Urothelium cell line (cell line): ENCODE measurements at regions not wholly inside any gene's neighbourhood (a gene's known extent, or its start where the extent isn't known, plus 50 kb on each side); places are given as distances from the start of the nearest gene placed in this dataset.
"Not testable (repeated sequence)": the region's sequence is repeated elsewhere in the genome, so short reads cannot be mapped to it uniquely, and the experiment has no call there.

Source experiments
- DNase-seq: peaks from one replicate; pipeline ENCODE4 v3.0.0; 2011; ENCODE audit warnings: low spot score, mixed read lengths
- FAIRE-seq: peaks from 2 replicates; lab custom pipeline; 2011; peaks lifted over from hg19 to GRCh38; lab: Jason Lieb, UNC

DNA sequence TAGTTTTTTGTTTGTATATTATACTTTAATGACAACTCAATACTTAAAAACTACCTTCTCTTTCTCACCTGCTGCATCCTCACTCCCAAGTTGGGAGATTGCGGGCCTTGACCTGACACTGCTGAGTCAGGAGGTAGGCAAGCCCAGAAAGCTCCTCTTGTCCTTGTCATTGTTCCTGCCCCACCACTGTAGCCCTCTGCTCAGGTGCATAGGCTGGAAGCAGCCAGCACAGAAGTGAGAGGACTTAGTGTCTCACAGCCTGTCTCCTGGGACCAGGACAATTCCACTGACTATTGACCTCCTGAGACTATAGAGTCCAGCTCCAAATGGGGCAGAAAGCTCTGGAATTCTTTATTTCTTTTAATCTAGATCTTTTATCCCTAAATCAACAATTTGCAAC lies 123.5 kb upstream of the NDP start:
- FAIRE-seq: no peak

DNA sequence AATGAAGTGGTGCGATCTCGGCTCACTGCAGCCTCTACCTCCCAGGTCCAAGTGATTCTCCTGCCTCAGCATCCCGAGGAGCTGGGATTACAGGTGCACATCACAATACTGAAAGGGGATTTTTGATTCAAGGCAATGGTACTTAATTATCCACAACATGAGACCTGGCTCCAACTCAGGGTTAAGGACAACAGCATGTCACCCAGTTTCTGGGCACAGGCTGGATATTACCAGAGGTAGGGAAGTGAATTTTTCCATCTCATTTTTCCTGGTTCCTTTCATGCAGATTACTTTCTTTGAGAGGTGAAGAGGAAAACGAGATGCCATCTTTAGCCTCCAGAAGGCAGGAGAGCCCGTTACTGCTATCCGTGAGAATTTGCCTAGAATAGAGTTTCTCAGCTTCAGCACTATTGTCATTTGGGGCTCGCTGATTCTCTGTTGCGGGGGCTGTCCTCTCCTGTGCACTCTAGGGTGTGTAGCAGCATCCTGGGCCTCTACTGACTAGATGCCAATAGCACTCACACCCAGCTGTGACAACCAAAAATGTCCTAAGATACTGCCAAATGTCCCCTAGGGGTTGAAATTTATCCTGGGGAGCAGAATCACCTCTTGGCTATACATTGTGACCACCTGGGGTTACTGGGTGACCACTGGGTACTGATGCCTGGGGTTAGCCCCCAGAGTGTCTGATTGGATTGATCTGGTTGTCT lies 121.8 kb upstream of the NDP start:
- DNase-seq (no peak), FAIRE-seq (no peak)

More for the DNA sequence above, 123.5 kb upstream of the NDP start:
- no peak for DNase-seq

DNA sequence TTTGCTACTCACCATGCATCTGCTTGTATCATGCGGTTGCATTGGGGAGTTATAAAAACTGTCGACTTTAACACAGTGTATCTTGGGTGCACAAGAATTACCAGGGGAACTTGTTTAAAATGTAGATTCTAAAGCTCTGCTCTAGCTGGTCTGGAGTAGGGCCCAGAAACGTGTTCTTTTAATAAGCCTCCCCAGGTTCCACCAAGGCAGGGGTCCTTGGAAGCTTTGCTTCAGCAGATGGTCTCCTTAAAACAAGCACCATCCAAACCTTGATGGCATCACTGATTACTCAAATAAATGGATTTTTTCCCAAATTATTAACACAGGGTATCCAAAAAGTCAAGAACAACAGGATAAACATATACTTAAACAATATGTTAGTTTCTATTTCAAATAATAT lies 120.2 kb upstream of the NDP start:
- DNase-seq: no peak
- no peak for FAIRE-seq

GRCh38 chrX:44092778-44093177 lies 119.6 kb upstream of the NDP start:
- FAIRE-seq (no peak), DNase-seq (no peak)

GRCh38 chrX:44088510-44089144 lies 115.4 kb upstream of the NDP start:
- no peak for DNase-seq
- FAIRE-seq: no peak

DNA sequence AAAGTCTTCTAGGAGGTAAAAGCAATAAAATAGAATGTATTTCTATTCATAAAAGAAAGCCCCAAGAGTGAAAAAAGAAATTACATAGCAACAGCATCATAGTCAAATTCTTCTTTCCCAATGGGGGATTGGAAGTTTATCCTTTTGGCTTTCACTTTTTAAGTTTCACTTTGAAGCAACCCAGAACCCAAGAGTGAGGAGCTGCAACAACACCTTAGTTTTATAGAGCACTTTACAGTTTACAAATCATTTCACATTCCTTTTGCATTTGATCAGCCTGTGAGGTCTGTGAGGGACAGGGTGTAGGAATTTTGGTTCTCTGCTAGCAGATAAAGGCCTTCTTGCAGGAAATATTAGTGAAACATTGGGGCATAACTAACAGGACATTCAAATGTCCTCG lies 112.0 kb upstream of the NDP start:
- DNase-seq: no peak

GRCh38 chrX:44082829-44083228 lies 109.6 kb upstream of the NDP start:
- FAIRE-seq (no peak), DNase-seq (no peak)

More for the DNA sequence above, 112.0 kb upstream of the NDP start:
- FAIRE-seq: no peak

GRCh38 chrX:44080083-44080482 lies 106.9 kb upstream of the NDP start:
- DNase-seq (no peak), FAIRE-seq (no peak)

DNA sequence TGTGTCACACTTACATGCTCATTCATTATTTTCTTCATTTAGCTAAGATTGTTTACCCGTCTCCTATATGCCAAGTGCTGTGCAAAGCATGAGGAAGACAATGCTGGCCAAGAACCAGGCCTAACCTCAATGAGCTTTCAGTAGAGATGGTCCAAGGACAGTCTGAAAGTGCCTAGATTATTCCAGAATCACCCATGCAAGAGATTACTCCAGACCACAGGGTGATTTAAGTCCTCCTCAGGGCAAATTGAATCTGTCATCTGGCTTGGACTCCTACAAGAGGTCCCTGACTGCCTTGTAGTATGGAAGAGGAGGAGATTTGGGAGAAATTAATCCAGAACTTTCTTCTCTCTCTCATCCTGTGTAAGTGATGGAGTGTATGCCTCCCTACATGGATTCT lies 99.4 kb upstream of the NDP start:
- no peak for FAIRE-seq
- no peak for DNase-seq

DNA sequence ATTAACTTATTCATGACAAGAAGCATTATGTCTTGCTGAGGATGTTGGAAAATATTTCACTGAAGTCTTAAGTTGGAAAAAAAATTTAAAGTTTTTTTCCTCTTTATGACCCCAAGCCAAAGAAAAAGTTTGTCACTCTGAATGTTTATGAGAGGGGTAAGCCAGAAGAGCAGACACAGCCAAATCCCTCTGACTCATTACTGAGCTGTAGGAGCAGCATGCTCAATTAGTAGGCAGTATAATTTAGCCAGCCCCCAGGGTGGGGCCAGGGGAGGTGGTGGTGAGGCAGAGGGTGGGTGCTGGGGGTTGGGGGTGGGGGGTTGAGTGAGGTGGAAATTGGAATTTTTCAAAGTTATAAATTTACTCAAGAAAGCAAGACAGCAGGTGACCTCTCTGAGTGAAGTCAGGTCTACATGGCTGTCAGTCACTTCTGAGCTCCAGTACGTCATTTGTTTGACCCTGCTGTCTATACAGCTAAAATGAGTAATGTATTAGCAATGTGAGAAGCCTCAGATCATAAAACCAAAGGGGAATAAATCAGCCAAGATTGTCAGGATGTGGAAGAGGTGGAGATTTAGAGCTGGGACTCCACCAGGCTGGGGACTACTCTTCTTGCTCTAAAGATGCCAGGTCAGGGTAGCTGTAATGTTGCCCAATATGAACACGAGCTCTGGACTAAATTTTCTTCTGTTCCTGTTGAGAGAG lies 98.8 kb upstream of the NDP start:
- peak; percentile 75 for DNase-seq

DNA sequence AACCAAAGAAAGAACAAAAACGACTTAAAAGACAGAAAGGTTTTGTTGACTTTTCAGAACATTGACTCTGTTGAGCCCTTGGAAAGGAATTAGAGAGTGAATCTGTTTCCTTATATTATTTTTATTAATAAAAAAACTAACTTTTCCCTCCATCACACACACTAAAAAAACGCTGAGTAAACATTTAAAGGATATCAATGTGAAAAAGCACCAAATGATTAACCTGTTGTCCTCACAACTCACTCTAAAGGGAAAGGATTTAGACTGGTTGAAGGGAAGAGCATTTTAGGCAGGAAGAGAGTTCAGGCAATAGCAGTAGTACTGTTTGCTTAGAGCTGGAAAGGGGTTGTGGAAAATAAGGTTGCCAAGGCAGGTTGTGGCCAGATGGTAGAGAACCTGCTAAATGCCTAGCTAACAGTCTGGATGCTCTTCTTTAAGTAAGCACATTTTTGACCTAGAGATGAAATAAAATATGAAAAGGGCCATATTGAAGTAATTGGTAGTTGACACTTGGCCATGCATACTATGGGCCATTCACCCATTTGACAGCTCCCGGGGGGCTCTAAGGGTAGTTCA lies 98.0 kb upstream of the NDP start:
- DNase-seq (no peak), FAIRE-seq (no peak)

More for the DNA sequence above, 98.8 kb upstream of the NDP start:
- no peak for FAIRE-seq

DNA sequence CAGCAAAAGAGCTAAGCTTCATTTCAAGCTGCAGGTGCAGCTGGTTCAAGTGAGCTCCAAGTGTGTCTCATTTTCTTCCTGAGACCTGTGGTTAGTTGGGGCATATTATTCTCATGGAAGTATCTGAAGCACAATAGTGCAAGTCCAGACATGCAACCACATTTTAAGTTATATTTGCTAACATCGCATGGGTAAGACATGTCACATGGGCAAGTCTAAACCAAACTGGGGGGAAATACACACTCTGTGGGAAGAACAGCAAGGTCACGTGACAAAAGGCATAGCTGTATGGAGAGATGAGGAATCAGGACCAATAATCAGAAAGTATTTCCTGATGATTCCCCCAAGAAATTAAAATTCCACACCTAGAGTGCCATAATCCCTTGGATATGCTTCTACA lies 94.9 kb upstream of the NDP start:
- FAIRE-seq: no peak
- no peak for DNase-seq

DNA sequence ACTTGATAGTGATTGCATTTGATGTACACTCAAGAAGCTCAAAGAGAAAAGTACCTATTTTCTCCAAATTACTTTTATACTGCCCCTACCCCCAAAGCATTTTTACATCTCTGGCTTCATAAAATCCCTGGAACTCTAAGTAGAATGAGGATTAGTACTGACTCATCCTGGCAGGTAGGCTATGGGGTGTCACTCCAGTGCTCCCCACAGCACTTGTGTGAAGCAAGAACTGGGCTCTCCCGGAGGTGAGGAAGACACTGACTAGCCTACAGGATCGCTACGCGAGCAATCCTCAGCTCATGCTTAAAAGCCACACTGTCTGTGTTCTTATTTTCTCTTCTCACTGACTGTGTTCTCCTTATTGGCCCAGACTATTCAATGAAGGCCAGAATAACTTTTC lies 90.4 kb upstream of the NDP start:
- no peak for FAIRE-seq
- no peak for DNase-seq

DNA sequence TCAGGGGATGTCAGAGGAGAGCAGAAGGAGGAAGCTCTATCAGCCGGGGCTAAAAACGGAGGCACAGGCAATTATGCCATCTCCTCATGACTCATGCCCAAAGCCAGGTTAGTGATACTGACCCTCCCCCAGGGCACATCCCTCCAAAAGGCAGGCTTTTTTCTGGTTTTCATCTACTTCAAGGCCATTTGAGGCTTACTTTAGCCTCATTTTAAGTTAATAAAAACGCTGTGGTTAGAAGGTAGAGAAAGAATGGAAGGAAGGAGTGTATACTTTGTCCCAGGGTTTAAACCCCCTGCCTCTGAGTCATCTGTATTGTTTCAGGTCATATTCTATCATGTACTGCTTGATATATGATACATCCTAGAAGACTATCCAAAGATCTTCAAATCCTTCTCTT lies 89.7 kb upstream of the NDP start:
- DNase-seq (peak; percentile 51), FAIRE-seq (no peak)

GRCh38 chrX:44061968-44062614 lies 88.9 kb upstream of the NDP start:
- FAIRE-seq (no peak), DNase-seq (no peak)

DNA sequence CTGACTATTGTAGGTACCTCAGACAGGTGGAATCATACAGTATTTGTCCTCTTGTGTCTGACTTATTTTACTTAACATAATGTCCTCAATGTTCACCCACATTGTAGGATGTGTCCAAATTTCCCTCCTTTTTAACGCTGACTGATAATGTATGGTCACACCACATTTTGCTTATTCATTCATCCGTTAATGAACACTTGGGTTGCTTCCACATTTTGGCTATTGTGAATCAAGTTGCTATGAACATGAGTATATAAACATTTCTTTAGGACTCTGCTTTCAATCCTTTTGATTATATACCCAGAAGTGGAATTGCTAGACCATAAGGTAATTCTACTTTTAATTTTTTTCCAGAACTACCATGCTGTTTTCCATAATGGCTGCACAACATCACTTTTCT lies 87.0 kb upstream of the NDP start:
- no peak for DNase-seq
- FAIRE-seq: no peak

GRCh38 chrX:44058339-44058738 lies 85.1 kb upstream of the NDP start:
- DNase-seq (no peak), FAIRE-seq (no peak)

GRCh38 chrX:44055638-44056037 lies 82.4 kb upstream of the NDP start:
- no peak for FAIRE-seq

GRCh38 chrX:44054863-44055601 lies 81.8 kb upstream of the NDP start:
- no peak for FAIRE-seq
- no peak for DNase-seq

More at GRCh38 chrX:44055638-44056037, 82.4 kb upstream of the NDP start:
- DNase-seq: no peak

GRCh38 chrX:44045106-44045505 lies 71.9 kb upstream of the NDP start:
- FAIRE-seq, DNase-seq: not testable (repeated sequence)
